ENCODE measurements at regions not wholly inside any gene's neighbourhood (a gene's known extent, or its start where the extent isn't known, plus 50 kb on each side); places are given as distances from the start of the nearest gene placed in this dataset.

DNA sequence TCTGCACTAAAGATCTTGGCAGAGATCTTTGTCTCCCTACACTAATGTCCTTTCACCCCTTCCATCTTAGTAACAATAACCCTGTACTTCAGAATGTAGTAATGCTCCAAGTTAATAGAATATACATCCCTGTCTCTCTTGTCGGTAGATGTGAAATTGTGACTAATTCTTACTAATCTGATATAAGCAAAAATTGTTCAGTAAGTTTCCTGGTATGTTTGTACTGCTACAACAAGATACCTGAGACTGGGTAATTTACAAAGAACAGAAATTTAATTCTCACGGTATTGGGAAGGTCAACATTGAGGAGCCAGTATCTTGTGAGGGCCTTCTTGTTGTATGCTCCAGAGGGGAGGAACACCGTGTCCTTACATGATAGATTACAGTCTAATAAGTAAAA is 1686.6 kb upstream of the CDH9 start:
- no peak for TF ChIP-seq GATA2 (IDR thresholded peaks at IDR 0.05; ENCODE audit: low read depth, low read length)
- no peak for TF ChIP-seq GATA3 (IDR thresholded peaks at IDR 0.05; ENCODE audit: low read depth, low read length)
